Suprapubic skin (tissue), 4 donors: ENCODE measurements at regions not wholly inside any gene's neighbourhood (a gene's known extent, or its start where the extent isn't known, plus 50 kb on each side); places are given as distances from the start of the nearest gene placed in this dataset.
A peak's percentile ranks its signal among the peaks of the same experiment; 100 is the strongest.

Experiments
- DNase-seq, 2 donors: peaks; one replicate each; pipeline ENCODE4 v3.0.0-alpha.2; 2019; ENCODE audit warnings: low spot score in 2 of 2
- H3K27ac ChIP-seq: fragments of 200-600 bp; sonication (generic); one replicate; pipeline ENCODE4 v1.5.1; 2019
- H3K27me3 ChIP-seq: fragments of 200-600 bp; sonication (generic); one replicate; pipeline ENCODE4 v1.5.1; 2019
- H3K36me3 ChIP-seq: fragments of 200-600 bp; sonication (generic); one replicate; pipeline ENCODE4 v1.5.1; 2019
- H3K4me1 ChIP-seq: fragments of 200-600 bp; sonication (generic); one replicate; pipeline ENCODE4 v1.5.1; 2019
- H3K4me3 ChIP-seq: fragments of 200-600 bp; sonication (generic); one replicate; pipeline ENCODE4 v1.5.1; 2019; ENCODE audit warnings: mild to moderate bottlenecking
- H3K9me3 ChIP-seq: fragments of 200-600 bp; sonication (generic); one replicate; pipeline ENCODE4 v1.5.1; 2019
- CTCF ChIP-seq, 2 donors: fragments of 200-600 bp in 1 of 2; fragments of 450-650 bp in 1 of 2; sonication (generic) in 1 of 2; IDR thresholded peaks; one replicate each; pipeline ENCODE4 v1.5.1; 2016 to 2019; ENCODE audit warnings: antibody characterized with exemption in 2 of 2, mild to moderate bottlenecking in 1 of 2, moderate library complexity in 1 of 2
- EP300 ChIP-seq: sonication (generic); formaldehyde crosslinking; IDR thresholded peaks from one replicate; pipeline ENCODE4 v1.6.1; 2017; ENCODE audit warnings: antibody characterized with exemption
- POLR2A ChIP-seq, 2 donors: fragments of 450-650 bp; IDR thresholded peaks; one replicate each; pipeline ENCODE4 v1.6.1; 2017; ENCODE audit warnings: antibody characterized with exemption in 2 of 2, mild to moderate bottlenecking in 2 of 2, moderate library complexity in 2 of 2
- POLR2AphosphoS5 ChIP-seq, 3 donors: sonication (generic); formaldehyde crosslinking; IDR thresholded peaks; one replicate each; pipeline ENCODE4 v1.6.1; 2017; ENCODE audit warnings: antibody characterized with exemption in 3 of 3
- WGBS: methylation state at CpG from one replicate; pipeline ENCODE4 v1.1.5; 2018; 5-methylcytosine and 5-hydroxymethylcytosine counted together

- 89% methylated on average over 8 of the region's 8 CpGs for WGBS
- Histone ChIP-seq H3K9me3 (no peaks in the 10 kb centered on the region), H3K4me1 (peaks cover 23% of the 10 kb centered on the region)
Observed at GRCh38 chr16:31712064-31712540, 161.5 kb upstream of the ZNF267 start.

GRCh38 chr16:31713071-31713944 lies 160.3 kb upstream of the ZNF267 start:
- no peaks in the 10 kb centered on the region for H3K9me3 ChIP-seq
- peak overlapping the region; percentile 99 for H3K4me3 ChIP-seq
- H3K36me3 ChIP-seq = peaks cover 11% of the 10 kb centered on the region
- WGBS = 0% methylated on average over 21 of the region's 59 CpGs
- peak; percentile 96 to 98 for DNase-seq
- H3K27ac ChIP-seq = peak overlapping the region; percentile 97
- no peaks in the 10 kb centered on the region for H3K27me3 ChIP-seq
- peaks cover 23% of the 10 kb centered on the region for H3K4me1 ChIP-seq
- TF ChIP-seq EP300 (no peak), POLR2AphosphoS5 (IDR thresholded peaks at IDR 0.05) (peak; percentile 64 to 69 (median 64)), POLR2A (IDR thresholded peaks at IDR 0.05) (peak; percentile 49 to 84)

More at GRCh38 chr16:31712064-31712540, 161.5 kb upstream of the ZNF267 start:
- Histone ChIP-seq H3K4me3 (no peak overlapping the region), H3K27ac (no peak overlapping the region), H3K27me3 (no peaks in the 10 kb centered on the region), H3K36me3 (peaks cover 23% of the 10 kb centered on the region)
- TF ChIP-seq CTCF (IDR thresholded peaks at IDR 0.05) (no peak), EP300 (no peak), POLR2A (IDR thresholded peaks at IDR 0.05) (no peak), POLR2AphosphoS5 (IDR thresholded peaks at IDR 0.05) (no peak)
- no peak for DNase-seq

GRCh38 chr16:31713945-31714902 lies 159.4 kb upstream of the ZNF267 start:
- TF ChIP-seq POLR2A (IDR thresholded peaks at IDR 0.05) (no peak), POLR2AphosphoS5 (IDR thresholded peaks at IDR 0.05) (no peak), CTCF (IDR thresholded peaks at IDR 0.05) (no peak), EP300 (no peak)
- Histone ChIP-seq H3K4me3 (peak overlapping the region; percentile 99), H3K27ac (peak overlapping the region; percentile 97), H3K4me1 (peaks cover 23% of the 10 kb centered on the region), H3K9me3 (no peaks in the 10 kb centered on the region), H3K27me3 (no peaks in the 10 kb centered on the region), H3K36me3 (peaks cover 2% of the 10 kb centered on the region)
- WGBS = 40% methylated on average over 12 of the region's 12 CpGs
- no peak for DNase-seq

GRCh38 chr16:31714903-31715504 lies 158.6 kb upstream of the ZNF267 start:
- WGBS = 72% methylated on average over 2 of the region's 2 CpGs
- Histone ChIP-seq H3K27ac (no peak overlapping the region), H3K27me3 (no peaks in the 10 kb centered on the region), H3K36me3 (no peaks in the 10 kb centered on the region), H3K9me3 (no peaks in the 10 kb centered on the region), H3K4me1 (peaks cover 23% of the 10 kb centered on the region), H3K4me3 (no peak overlapping the region)
- TF ChIP-seq CTCF (IDR thresholded peaks at IDR 0.05) = no peak
- TF ChIP-seq POLR2AphosphoS5 (IDR thresholded peaks at IDR 0.05) = no peak
- TF ChIP-seq POLR2A (IDR thresholded peaks at IDR 0.05) = no peak
- TF ChIP-seq EP300 = no peak
- DNase-seq = no peak

GRCh38 chr16:31715915-31716314 lies 157.7 kb upstream of the ZNF267 start:
- no peaks in the 10 kb centered on the region for H3K36me3 ChIP-seq
- DNase-seq = no peak
- no peaks in the 10 kb centered on the region for H3K27me3 ChIP-seq
- TF ChIP-seq POLR2AphosphoS5 (IDR thresholded peaks at IDR 0.05) (no peak), POLR2A (IDR thresholded peaks at IDR 0.05) (no peak), CTCF (IDR thresholded peaks at IDR 0.05) (no peak), EP300 (no peak)
- no peak overlapping the region for H3K27ac ChIP-seq
- 93% methylated on average over 3 of the region's 4 CpGs for WGBS
- H3K4me1 ChIP-seq = peaks cover 23% of the 10 kb centered on the region
- H3K9me3 ChIP-seq = no peaks in the 10 kb centered on the region
- H3K4me3 ChIP-seq = no peak overlapping the region
